HG02981 (cell line): ENCODE measurements at regions not wholly inside any gene's neighbourhood (a gene's known extent, or its start where the extent isn't known, plus 50 kb on each side); places are given as distances from the start of the nearest gene placed in this dataset.

Source experiments
- ATAC-seq: cut with Tn5 transposase; IDR thresholded peaks from one replicate; pipeline ENCODE4 v1.9.1; 2021; ENCODE audit warnings: mild to moderate bottlenecking, moderate library complexity; ENCODE audit not compliant: unreplicated experiment

DNA sequence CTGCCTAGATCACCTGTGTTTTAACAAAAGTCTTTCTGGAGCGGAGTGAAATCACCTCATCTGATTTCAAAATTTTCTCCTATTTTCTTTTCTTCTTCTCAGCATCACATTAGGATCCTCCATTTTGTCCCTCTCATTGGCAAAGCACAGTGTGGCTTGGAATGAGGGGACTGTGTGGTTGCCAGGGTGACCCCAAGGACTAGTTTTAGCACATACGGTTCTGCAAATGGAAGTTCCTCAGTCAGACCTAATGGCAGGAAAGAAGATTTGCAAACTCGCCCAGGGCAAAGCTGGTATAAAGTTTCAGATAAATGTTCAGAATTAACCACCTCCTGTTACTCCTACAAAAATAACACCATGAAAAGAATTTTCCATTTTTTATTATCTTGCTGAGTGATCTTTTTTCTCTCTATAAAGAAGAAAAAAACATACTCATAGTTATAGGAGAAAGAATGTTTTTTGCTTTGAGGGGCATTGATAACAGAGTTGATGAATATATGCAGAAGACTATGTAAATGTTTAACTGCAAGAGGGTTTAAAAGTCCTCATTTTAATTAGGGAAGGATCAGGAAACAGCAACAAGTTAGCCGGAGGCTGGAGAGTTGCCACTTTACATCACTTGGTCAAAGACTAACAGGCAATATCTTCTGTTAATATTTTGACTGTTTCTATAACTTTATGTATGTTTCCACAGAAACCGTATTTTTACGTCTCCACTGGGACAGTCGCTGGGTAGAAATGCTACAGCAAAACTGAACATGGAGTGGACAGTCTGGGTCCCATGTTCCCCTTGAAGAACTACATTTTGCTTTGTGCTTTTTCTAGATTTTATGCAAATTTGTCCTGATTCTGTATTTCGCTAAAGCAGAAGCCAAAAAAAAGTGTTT lies 257.8 kb downstream of the NR2F1-AS1 start:
- ATAC-seq = no peak

DNA sequence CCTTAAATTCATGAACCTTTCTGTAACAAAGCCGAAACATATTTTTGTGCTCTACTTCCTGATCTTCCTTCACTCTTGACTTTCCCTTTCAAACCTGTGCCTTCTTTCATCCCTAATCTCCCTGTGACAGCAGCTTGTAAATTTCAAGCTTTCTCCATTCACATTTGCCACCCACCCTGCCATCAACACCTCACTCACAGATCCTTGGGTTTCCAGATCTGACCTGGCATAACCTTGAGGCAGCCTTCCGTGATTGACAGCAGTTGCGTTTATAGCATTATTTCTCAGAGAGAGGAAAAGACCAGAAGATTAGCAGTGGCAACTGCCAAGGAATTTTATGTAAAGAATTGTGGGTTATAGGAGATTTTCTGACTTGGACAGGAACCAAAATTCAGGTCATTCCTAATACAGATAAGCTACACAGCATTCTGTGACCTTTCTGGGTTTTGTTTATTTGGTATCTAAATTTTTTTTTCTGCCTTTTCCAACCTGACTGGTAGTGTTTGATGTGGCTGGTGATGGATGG lies 260.0 kb downstream of the NR2F1-AS1 start:
- no peak for ATAC-seq

GRCh38 chr5:93313672-93314071 lies 267.3 kb downstream of the NR2F1-AS1 start:
- ATAC-seq = no peak

DNA sequence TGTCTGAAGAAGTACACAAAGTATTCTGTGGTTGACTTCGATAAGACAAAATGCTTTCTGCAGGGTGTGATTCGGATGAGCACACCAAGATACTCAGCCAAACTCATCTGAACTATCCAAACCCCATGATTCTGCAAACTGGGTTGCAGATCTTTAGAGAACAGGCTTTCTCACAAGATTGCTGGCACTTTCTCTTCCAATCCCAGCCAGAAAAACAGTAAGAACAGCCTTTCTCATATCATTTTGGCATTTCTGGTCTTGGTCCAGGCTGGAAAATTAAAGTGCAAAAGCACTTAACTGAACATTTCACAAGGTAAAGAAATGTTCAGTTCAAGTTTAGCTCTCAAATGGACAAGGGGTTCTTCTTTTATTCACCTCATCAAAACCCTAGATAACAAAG lies 269.1 kb downstream of the NR2F1-AS1 start:
- ATAC-seq = no peak

- no peak for ATAC-seq
Observed at GRCh38 chr5:93307557-93307956, 273.5 kb downstream of the NR2F1-AS1 start.

- ATAC-seq = no peak
Observed at GRCh38 chr5:93305984-93306383, 275.0 kb downstream of the NR2F1-AS1 start.

GRCh38 chr5:93304456-93305250 lies 276.4 kb downstream of the NR2F1-AS1 start:
- no peak for ATAC-seq

DNA sequence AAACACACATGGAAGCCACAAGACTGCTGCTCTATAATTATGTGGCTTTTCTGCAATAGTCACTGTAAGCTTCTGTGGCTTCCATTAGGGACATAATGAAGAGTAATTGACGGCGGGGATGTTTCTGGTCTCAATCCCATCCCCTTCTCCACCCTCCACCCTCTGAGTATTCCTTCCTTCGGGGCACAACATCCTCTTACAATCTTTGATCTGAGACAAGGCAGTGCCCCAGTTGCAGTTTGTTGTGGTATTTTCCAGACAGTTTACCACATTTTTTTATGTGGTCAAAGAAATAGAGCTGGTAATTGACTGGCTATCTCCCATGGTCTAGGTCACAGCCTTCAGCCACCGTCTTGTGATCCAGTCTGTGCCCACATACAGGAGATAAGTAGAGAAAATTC lies 277.7 kb downstream of the NR2F1-AS1 start:
- no peak for ATAC-seq

- no peak for ATAC-seq
Observed at GRCh38 chr5:93302711-93303110, 278.3 kb downstream of the NR2F1-AS1 start.

DNA sequence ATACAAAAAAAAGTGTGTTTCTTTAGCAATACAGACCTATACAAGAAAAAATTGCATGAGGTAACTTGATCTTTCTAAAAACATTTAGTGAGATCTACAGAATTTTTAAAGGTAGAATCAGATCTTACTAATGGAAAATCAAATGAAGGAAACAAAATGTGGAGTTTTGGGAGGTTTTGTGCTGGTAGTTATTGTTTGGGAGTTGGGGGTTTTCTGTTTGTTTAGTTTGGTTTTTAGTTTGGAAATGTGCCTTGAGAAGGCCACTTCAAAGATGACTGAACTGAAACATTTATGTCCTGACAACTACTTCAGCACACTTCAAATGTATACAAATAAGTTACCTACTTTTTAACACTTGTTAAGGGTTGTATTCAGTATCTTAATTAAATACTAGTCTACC lies 280.1 kb downstream of the NR2F1-AS1 start:
- ATAC-seq = no peak

- ATAC-seq = no peak
Observed at GRCh38 chr5:93300309-93300923, 280.6 kb downstream of the NR2F1-AS1 start.

DNA sequence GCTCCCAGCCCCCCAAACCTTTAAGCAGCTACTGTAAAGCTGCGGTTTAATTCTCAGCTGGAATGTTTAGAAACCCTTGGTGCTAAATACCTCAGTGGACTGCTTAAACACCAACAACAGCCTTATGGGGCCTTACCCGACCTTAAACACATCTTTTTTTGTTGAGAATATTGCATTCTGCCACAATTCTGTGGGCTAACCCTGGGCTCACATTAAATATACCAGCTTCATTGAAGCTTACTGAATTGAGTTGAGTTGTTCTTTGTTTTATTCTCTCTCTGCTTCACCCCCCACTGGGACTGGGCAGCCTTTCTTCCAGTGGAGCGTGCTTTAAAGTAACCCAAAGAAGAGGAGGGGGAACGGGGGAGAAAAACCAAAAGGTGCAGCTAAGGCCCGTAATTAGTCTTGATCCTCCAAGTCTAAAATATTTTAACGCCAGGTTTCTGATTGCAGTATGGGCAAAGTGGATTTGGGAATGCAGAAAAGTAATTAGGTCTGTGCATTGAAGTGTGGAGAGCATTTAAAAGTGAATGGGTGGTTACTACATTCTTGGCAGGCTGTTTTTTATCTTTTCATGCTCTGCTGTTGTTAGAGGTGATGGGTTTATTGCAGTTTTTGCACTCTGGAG lies 281.2 kb downstream of the NR2F1-AS1 start:
- ATAC-seq = no peak

GRCh38 chr5:93297116-93297515 lies 283.9 kb downstream of the NR2F1-AS1 start:
- ATAC-seq = no peak

GRCh38 chr5:93296338-93296737 lies 284.7 kb downstream of the NR2F1-AS1 start:
- ATAC-seq = no peak

GRCh38 chr5:93294996-93295395 lies 286.0 kb downstream of the NR2F1-AS1 start:
- no peak for ATAC-seq

- no peak for ATAC-seq
Observed at GRCh38 chr5:93294199-93294598, 286.8 kb downstream of the NR2F1-AS1 start.

GRCh38 chr5:93289942-93290341 lies 291.1 kb downstream of the NR2F1-AS1 start:
- no peak for ATAC-seq

DNA sequence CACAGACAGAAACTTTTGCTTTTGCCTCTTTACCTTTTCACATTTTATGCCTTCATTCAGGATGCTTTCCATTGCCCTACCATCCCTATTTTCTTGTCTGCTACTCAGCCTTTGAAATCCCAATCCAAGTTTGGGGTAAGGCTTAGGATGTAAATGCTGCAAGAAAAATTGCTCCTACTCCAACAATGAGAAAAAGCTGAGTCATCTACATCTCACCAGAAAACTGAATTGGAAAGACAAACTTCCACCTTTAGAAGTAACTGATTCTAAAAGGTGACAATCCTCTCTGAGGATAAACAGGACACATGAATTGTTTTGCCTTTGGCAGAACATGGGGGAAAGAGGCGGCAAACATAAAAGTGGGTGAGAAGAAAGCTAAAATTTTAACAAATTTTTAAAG lies 295.6 kb downstream of the NR2F1-AS1 start:
- no peak for ATAC-seq

- no peak for ATAC-seq
Observed at GRCh38 chr5:93281980-93282772, 298.8 kb downstream of the NR2F1-AS1 start.

DNA sequence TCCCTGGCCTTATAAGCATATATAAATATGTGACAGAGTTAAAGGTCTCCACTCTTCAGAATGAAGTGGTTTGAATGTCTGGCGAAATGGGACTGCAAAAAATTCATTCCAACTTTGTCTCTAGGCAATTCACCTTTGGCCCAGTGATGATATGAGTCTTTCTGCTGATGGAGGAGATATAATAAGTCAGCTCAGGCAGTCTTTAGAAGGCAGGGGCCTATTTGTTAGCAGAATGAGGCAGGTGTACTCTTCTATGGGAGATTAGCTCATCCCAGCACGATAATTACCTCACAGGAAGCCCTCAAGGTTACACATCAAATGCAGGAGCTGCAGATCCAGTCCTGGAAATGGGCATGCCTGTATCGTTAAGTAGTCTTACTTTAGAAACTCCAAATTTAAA lies 300.5 kb downstream of the NR2F1-AS1 start:
- no peak for ATAC-seq
